A549 (cell line): ENCODE measurements at regions not wholly inside any gene's neighbourhood (a gene's known extent, or its start where the extent isn't known, plus 50 kb on each side); places are given as distances from the start of the nearest gene placed in this dataset.

Experiments
- ATAC-seq, 2 experiments: fragments of 200-7000 bp in 1 of 2; fragments of >200 bp in 1 of 2; cut with Nextera tagmentation in 1 of 2; cut with Tn5 transposase in 1 of 2; 3 replicates each; pipeline versions ENCODE4 v1.8.0 to v1.9.1; 2018 to 2020; ENCODE audit warnings: mild to moderate bottlenecking in 1 of 2, moderate library complexity in 1 of 2
- CTCF ChIA-PET: fragments of 300-600 bp; sonication (Branson Sonifier 250); formaldehyde crosslinking; extraction: SDS; loops from one replicate; lab custom pipeline; 2021; ENCODE audit warnings: antibody characterized with exemption, inconsistent platforms; lab: Yijun Ruan, JAX
- POLR2A ChIA-PET: fragments of 350-600 bp; formaldehyde crosslinking; extraction: SDS; loops from one replicate; lab custom pipeline; 2021; ENCODE audit warnings: antibody characterized with exemption, inconsistent platforms; lab: Yijun Ruan, JAX
- DNase-seq, 2 experiments: peaks; one replicate each; pipeline versions ENCODE4 v3.0.0 to v3.0.0-alpha.2; 2011 to 2016; ENCODE audit warnings: low read depth in 1 of 2, low spot score in 1 of 2
- FAIRE-seq: peaks from 2 replicates; lab custom pipeline; 2011; peaks lifted over from hg19 to GRCh38; lab: Jason Lieb, UNC
- H3K27ac ChIP-seq, 2 experiments: fragments of >200 bp; sonication (Bioruptor Twin); formaldehyde crosslinking; 3 replicates each; pipeline ENCODE4 v1.5.1; 2016 to 2017
- H3K4me1 ChIP-seq: fragments of >200 bp; sonication (Bioruptor Twin); formaldehyde crosslinking; 3 replicates; pipeline ENCODE4 v1.6.1; 2016
- H3K4me2 ChIP-seq: fragments of >200 bp; sonication (Bioruptor Twin); formaldehyde crosslinking; 3 replicates; pipeline ENCODE4 v1.6.1; 2016
- H3K4me3 ChIP-seq: fragments of >200 bp; sonication (Bioruptor Twin); formaldehyde crosslinking; 3 replicates; pipeline ENCODE4 v1.5.1; 2016
- H3K9me3 ChIP-seq: fragments of >200 bp; sonication (Bioruptor Twin); formaldehyde crosslinking; 3 replicates; pipeline ENCODE4 v1.6.1; 2016
- CBX8 ChIP-seq: fragments of 200-600 bp; sonication (generic); IDR thresholded peaks from 2 replicates; pipeline ENCODE4 v1.6.1; 2016
- CHD2 ChIP-seq: fragments of 150-350 bp; IDR thresholded peaks from 2 replicates; pipeline ENCODE4 v1.6.1; 2014; ENCODE audit warnings: low read length; ENCODE audit not compliant: partially characterized antibody
- EHMT2 ChIP-seq: fragments of 200-600 bp; sonication (generic); IDR thresholded peaks from 2 replicates; pipeline ENCODE4 v1.6.1; 2016; ENCODE audit warnings: antibody characterized with exemption, low read depth, mild to moderate bottlenecking, moderate library complexity
- FOSL2 ChIP-seq, 2 experiments: fragments of 450-650 bp in 1 of 2; fragments of >200 bp in 1 of 2; sonication (Bioruptor Twin) in 1 of 2; formaldehyde crosslinking; IDR thresholded peaks; 2 replicates each; pipeline versions ENCODE4 v1.5.0 to v1.6.1; 2016 to 2020; ENCODE audit warnings: mild to moderate bottlenecking in 1 of 2, moderate library complexity in 1 of 2
- HOXA7 ChIP-seq: fragments of 250-450 bp; sonication (Bioruptor Pico); IDR thresholded peaks from 2 replicates; pipeline ENCODE4 v1.5.0; 2020; ENCODE audit warnings: mild to moderate bottlenecking, moderate library complexity
- HOXB13 ChIP-seq: fragments of 250-450 bp; sonication (Bioruptor Pico); IDR thresholded peaks from 2 replicates; pipeline ENCODE4 v1.5.0; 2020; ENCODE audit warnings: low read depth, mild to moderate bottlenecking, moderate library complexity
- JUN ChIP-seq, 2 experiments: fragments of >200 bp; sonication (Bioruptor Twin); formaldehyde crosslinking; IDR thresholded peaks; 2 replicates in 1 of 2; 3 replicates in 1 of 2; pipeline ENCODE4 v1.6.1; 2016 to 2017
- NFE2L2 ChIP-seq: fragments of 150-350 bp; conservative IDR thresholded peaks from 2 replicates; pipeline ENCODE4 v1.6.1; 2014; ENCODE audit warnings: low read length
- RAD21 ChIP-seq, 2 experiments: fragments of >200 bp in 1 of 2; sonication (Bioruptor Twin) in 1 of 2; formaldehyde crosslinking in 1 of 2; IDR thresholded peaks in 1 of 2; conservative IDR thresholded peaks in 1 of 2; 2 replicates in 1 of 2; 3 replicates in 1 of 2; pipeline ENCODE4 v1.6.1; 2012 to 2018; ENCODE audit warnings: inconsistent platforms in 1 of 2
- RNF2 ChIP-seq: fragments of 200-600 bp; sonication (generic); IDR thresholded peaks from 2 replicates; pipeline ENCODE4 v1.6.1; 2016; ENCODE audit warnings: low read depth, mild to moderate bottlenecking, antibody characterized with exemption, moderate library complexity, borderline replicate concordance
- SMC3 ChIP-seq: fragments of >200 bp; sonication (Bioruptor Twin); formaldehyde crosslinking; IDR thresholded peaks from 3 replicates; pipeline ENCODE4 v1.6.1; 2018; ENCODE audit warnings: inconsistent platforms
- SREBF2 ChIP-seq: fragments of 450-650 bp; IDR thresholded peaks from 2 replicates; pipeline ENCODE4 v1.6.1; 2014; ENCODE audit warnings: mild to moderate bottlenecking, moderate library complexity
- TP53 ChIP-seq: fragments of 250-450 bp; sonication (Bioruptor Pico); IDR thresholded peaks from 2 replicates; pipeline ENCODE4 v1.5.0; 2021; ENCODE audit warnings: mild to moderate bottlenecking, moderate library complexity
- ZNF302 ChIP-seq: fragments of 250-450 bp; sonication (Bioruptor Pico); IDR thresholded peaks from 2 replicates; pipeline ENCODE4 v1.9.0; 2021; ENCODE audit warnings: inconsistent platforms, mild to moderate bottlenecking, moderate library complexity
- WGBS: methylation state at CpG from one replicate; pipeline ENCODE4 v1.1.6; 2017; ENCODE audit errors: missing lambda C conversion rate; 5-methylcytosine and 5-hydroxymethylcytosine counted together
- TF ChIP-seq, protein P1 (sequence below): fragments of 450-650 bp; IDR thresholded peaks from 2 replicates; pipeline ENCODE4 v1.6.1; 2014; ENCODE audit warnings: antibody characterized with exemption
- TF ChIP-seq, protein P2 (sequence below): fragments of 200-600 bp; sonication (generic); IDR thresholded peaks from 2 replicates; pipeline ENCODE4 v1.6.1; 2016; ENCODE audit warnings: antibody characterized with exemption, mild to moderate bottlenecking, moderate library complexity

- no peak for TF ChIP-seq CHD2
These were observed 118.0 kb upstream of the ASCC3 start (continued) for GRCh38 chr6:100999034-100999597.

GRCh38 chr6:101000341-101000740 is 119.2 kb upstream of the ASCC3 start:
- peaks cover 2% of the 10 kb centered on the region; the same call in 1 of the 3 replicates for H3K9me3 ChIP-seq
- no peak overlapping the region for H3K4me2 ChIP-seq
- no peak for TF ChIP-seq HOXB13 (CRISPR knock-in tag)
- TF ChIP-seq CBX8 = no peak
- TF ChIP-seq TP53 = no peak
- TF ChIP-seq, protein P1, sequence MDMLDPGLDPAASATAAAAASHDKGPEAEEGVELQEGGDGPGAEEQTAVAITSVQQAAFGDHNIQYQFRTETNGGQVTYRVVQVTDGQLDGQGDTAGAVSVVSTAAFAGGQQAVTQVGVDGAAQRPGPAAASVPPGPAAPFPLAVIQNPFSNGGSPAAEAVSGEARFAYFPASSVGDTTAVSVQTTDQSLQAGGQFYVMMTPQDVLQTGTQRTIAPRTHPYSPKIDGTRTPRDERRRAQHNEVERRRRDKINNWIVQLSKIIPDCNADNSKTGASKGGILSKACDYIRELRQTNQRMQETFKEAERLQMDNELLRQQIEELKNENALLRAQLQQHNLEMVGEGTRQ = no peak
- TF ChIP-seq RNF2 = no peak
- no peak for TF ChIP-seq SMC3
- no peak for TF ChIP-seq NFE2L2
- TF ChIP-seq FOSL2 (IDR thresholded peaks at IDR 0.05) = no peak
- no peak for TF ChIP-seq FOSL2 (CRISPR knock-in tag; IDR thresholded peaks at IDR 0.05)
- no peak for TF ChIP-seq EHMT2
- TF ChIP-seq ZNF302 = no peak
- TF ChIP-seq, protein P2, sequence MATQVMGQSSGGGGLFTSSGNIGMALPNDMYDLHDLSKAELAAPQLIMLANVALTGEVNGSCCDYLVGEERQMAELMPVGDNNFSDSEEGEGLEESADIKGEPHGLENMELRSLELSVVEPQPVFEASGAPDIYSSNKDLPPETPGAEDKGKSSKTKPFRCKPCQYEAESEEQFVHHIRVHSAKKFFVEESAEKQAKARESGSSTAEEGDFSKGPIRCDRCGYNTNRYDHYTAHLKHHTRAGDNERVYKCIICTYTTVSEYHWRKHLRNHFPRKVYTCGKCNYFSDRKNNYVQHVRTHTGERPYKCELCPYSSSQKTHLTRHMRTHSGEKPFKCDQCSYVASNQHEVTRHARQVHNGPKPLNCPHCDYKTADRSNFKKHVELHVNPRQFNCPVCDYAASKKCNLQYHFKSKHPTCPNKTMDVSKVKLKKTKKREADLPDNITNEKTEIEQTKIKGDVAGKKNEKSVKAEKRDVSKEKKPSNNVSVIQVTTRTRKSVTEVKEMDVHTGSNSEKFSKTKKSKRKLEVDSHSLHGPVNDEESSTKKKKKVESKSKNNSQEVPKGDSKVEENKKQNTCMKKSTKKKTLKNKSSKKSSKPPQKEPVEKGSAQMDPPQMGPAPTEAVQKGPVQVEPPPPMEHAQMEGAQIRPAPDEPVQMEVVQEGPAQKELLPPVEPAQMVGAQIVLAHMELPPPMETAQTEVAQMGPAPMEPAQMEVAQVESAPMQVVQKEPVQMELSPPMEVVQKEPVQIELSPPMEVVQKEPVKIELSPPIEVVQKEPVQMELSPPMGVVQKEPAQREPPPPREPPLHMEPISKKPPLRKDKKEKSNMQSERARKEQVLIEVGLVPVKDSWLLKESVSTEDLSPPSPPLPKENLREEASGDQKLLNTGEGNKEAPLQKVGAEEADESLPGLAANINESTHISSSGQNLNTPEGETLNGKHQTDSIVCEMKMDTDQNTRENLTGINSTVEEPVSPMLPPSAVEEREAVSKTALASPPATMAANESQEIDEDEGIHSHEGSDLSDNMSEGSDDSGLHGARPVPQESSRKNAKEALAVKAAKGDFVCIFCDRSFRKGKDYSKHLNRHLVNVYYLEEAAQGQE = no peak
- WGBS = 31% methylated on average over 3 of the region's 3 CpGs
- no peak overlapping the region for H3K4me3 ChIP-seq
- ATAC-seq (no peak), FAIRE-seq (no peak), DNase-seq (no peak)
- no peaks in the 10 kb centered on the region for H3K4me1 ChIP-seq
- H3K27ac ChIP-seq = no peak overlapping the region
- POLR2A ChIA-PET = no interaction called here
- CTCF ChIA-PET = no interaction called here

DNA sequence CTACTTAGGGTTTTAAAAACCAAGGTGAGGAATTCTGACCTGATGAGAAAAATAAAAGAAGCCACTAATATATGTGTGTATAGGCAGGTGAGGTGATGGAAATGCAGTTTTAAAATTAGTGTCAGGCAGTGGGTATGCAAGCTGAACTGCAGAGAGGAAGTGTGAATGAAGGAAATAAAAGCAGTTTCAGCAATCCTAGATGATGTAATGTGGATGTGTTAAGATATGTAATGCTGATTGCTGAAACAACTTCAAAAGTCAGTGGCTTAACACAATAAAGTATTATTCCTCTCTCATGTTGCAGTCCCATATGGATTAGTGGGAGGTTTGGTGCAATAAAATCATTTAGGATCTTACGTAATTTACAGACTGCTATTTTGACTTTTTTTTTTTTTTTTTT is 119.9 kb upstream of the ASCC3 start:
- H3K27ac ChIP-seq = no peak overlapping the region
- H3K4me2 ChIP-seq = no peak overlapping the region
- DNase-seq (no peak), FAIRE-seq (no peak), ATAC-seq (no peak)
- TF ChIP-seq, protein P1 = no peak
- TF ChIP-seq EHMT2 = no peak
- no peak for TF ChIP-seq SREBF2
- no peak for TF ChIP-seq RAD21 (conservative IDR thresholded peaks at IDR 0.05 in 1 of 2, IDR thresholded peaks at IDR 0.05 in 1 of 2)
- TF ChIP-seq TP53 = no peak
- TF ChIP-seq FOSL2 (IDR thresholded peaks at IDR 0.05) = no peak
- TF ChIP-seq FOSL2 (CRISPR knock-in tag; IDR thresholded peaks at IDR 0.05) = no peak
- TF ChIP-seq CHD2 = no peak
- TF ChIP-seq JUN (IDR thresholded peaks at IDR 0.05) = no peak
- no peak for TF ChIP-seq HOXA7 (CRISPR knock-in tag)
- ChIA-PET POLR2A (no interaction called here), CTCF (no interaction called here)
- H3K4me3 ChIP-seq = no peak overlapping the region
- H3K9me3 ChIP-seq = peaks cover 2% of the 10 kb centered on the region; the same call in 1 of the 3 replicates
- WGBS = 100% methylated on average over 1 of the region's 1 CpG
- no peaks in the 10 kb centered on the region for H3K4me1 ChIP-seq
